PC-3 (cell line): ENCODE measurements at regions not wholly inside any gene's neighbourhood (a gene's known extent, or its start where the extent isn't known, plus 50 kb on each side); places are given as distances from the start of the nearest gene placed in this dataset.

Experiments
- ATAC-seq: fragments of 200-7000 bp; cut with Tn5 transposase; 2 replicates; pipeline ENCODE4 v1.9.1; 2020; ENCODE audit warnings: mild to moderate bottlenecking, moderate library complexity
- BruUV-seq: library from RNA; stranded (reverse); fragments of 400-500 nt; replicated peaks from 2 replicates; lab custom pipeline; 2021; lab: Mats Ljungman, UMichigan
- CTCF ChIA-PET: fragments of 300-600 bp; sonication (Branson Sonifier 250); formaldehyde crosslinking; loops from one replicate; lab custom pipeline; 2022; ENCODE audit warnings: antibody characterized with exemption; lab: Charles Lee
- POLR2A ChIA-PET: fragments of 300-600 bp; sonication (Branson Sonifier 250); formaldehyde crosslinking; loops from one replicate; lab custom pipeline; 2022; ENCODE audit warnings: antibody characterized with exemption; ENCODE audit not compliant: unreplicated experiment; lab: Charles Lee
- DNase-seq: peaks from one replicate; pipeline ENCODE4 v3.0.0-alpha.2; 2015
- H2AFZ ChIP-seq: fragments of 300-600 bp; sonication (generic); 2 replicates; pipeline ENCODE4 v1.6.0; 2016; ENCODE audit warnings: antibody characterized with exemption, low read length
- H3F3A ChIP-seq: fragments of 300-600 bp; sonication (generic); one replicate; pipeline ENCODE4 v1.6.0; 2017; ENCODE audit warnings: antibody characterized with exemption, low read length, control low read depth, mild to moderate bottlenecking; ENCODE audit not compliant: unreplicated experiment
- H3K27ac ChIP-seq: fragments of 300-600 bp; sonication (generic); 2 replicates; pipeline ENCODE4 v1.5.1; 2016; ENCODE audit warnings: mild to moderate bottlenecking, low read length
- H3K27me3 ChIP-seq: fragments of 300-600 bp; sonication (generic); 2 replicates; pipeline ENCODE4 v1.6.1; 2016; ENCODE audit warnings: low read length, mixed read lengths
- H3K36me3 ChIP-seq: fragments of 300-600 bp; sonication (generic); 2 replicates; pipeline ENCODE4 v1.6.1; 2016; ENCODE audit warnings: low read depth, mixed run types, low read length, mixed read lengths
- H3K4me1 ChIP-seq: fragments of 300-600 bp; sonication (generic); 2 replicates; pipeline ENCODE4 v1.5.1; 2016; ENCODE audit warnings: low read length; ENCODE audit not compliant: insufficient read depth
- H3K4me2 ChIP-seq: fragments of 300-600 bp; sonication (generic); 2 replicates; pipeline ENCODE4 v1.6.0; 2016; ENCODE audit warnings: low read length
- H3K4me3 ChIP-seq: fragments of 300-600 bp; sonication (generic); 2 replicates; pipeline ENCODE4 v1.5.1; 2016; ENCODE audit warnings: mild to moderate bottlenecking, low read length, mixed read lengths
- H3K79me2 ChIP-seq: fragments of 300-600 bp; sonication (generic); 2 replicates; pipeline ENCODE4 v1.6.1; 2017; ENCODE audit warnings: low read length, mixed read lengths
- H3K9ac ChIP-seq: fragments of 300-600 bp; sonication (generic); 2 replicates; pipeline ENCODE4 v1.6.0; 2016; ENCODE audit warnings: mild to moderate bottlenecking, low read length
- H3K9me2 ChIP-seq: fragments of 300-600 bp; sonication (generic); replicated peaks from 2 replicates; pipeline ENCODE4 v1.6.1; 2016; ENCODE audit warnings: mixed run types, low read length, mixed read lengths
- H3K9me3 ChIP-seq: fragments of 300-600 bp; sonication (generic); 2 replicates; pipeline ENCODE4 v1.6.1; 2016; ENCODE audit warnings: low read length, mixed read lengths
- H4K20me1 ChIP-seq: fragments of 300-600 bp; sonication (generic); 2 replicates; pipeline ENCODE4 v1.6.1; 2016; ENCODE audit warnings: low read length, mixed read lengths
- EZH2 ChIP-seq: fragments of 300-600 bp; sonication (generic); IDR thresholded peaks from one replicate; pipeline ENCODE4 v1.6.1; 2017; ENCODE audit warnings: antibody characterized with exemption, mild to moderate bottlenecking, low read length; ENCODE audit not compliant: unreplicated experiment
- EZH2phosphoT487 ChIP-seq: fragments of 300-600 bp; sonication (generic); IDR thresholded peaks from 2 replicates; pipeline ENCODE4 v1.6.1; 2018; ENCODE audit warnings: mild to moderate bottlenecking, antibody characterized with exemption, low read length, borderline replicate concordance
- intact Hi-C: fragments of 100-400 bp; cut with micrococcal nuclease; formaldehyde crosslinking; loops from 2 replicates; pipeline ENCODE4 v1.9.0; 2023
- TF ChIP-seq, protein P1 (sequence below): fragments of 300-600 bp; sonication (generic); conservative IDR thresholded peaks from 2 replicates; pipeline ENCODE4 v1.5.1; 2017; ENCODE audit warnings: antibody characterized with exemption, low read depth, mild to moderate bottlenecking, low read length

DNA sequence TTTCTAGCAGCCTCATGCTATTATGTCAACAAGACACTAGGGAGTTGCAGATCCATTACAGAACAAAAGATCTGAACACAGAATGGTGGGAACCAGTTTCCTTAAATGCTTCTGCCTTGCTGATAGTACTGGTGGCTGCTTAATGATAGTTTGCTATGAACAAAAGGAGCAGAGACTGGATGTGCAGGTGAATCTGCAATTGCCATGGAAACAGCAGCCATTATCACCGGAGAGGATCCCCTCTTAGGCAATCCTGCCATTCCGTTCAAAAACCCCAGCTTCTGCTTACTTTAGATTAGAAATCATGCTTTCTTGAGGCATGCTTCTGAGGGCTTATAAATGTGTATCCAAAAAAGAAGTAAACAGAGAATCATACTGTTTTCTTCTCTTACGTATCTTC, 80.0 kb upstream of the PRKAR2B start:
- no peaks in the 10 kb centered on the region for H3K36me3 ChIP-seq
- no peaks in the 10 kb centered on the region for H3K79me2 ChIP-seq
- ChIA-PET POLR2A (no interaction called here), CTCF (interaction anchor here (0.6 kb wide), 1 partner anchor 182 kb away, joined by 3 read pairs; no protein-coding TSS in a partner anchor)
- no peak overlapping the region for H3K4me2 ChIP-seq
- ATAC-seq (no peak), DNase-seq (no peak)
- intact Hi-C loops = no loop called here
- H3K9ac ChIP-seq = no peak overlapping the region
- no peaks in the 10 kb centered on the region for H3K9me3 ChIP-seq
- H3K4me1 ChIP-seq = no peaks in the 10 kb centered on the region
- peaks cover 61% of the 10 kb centered on the region for H3K27me3 ChIP-seq
- no peak overlapping the region for H2AFZ ChIP-seq
- H4K20me1 ChIP-seq = no peaks in the 10 kb centered on the region
- BruUV-seq = no TSS peak
- H3K4me3 ChIP-seq = no peak overlapping the region
- H3K9me2 ChIP-seq = no peaks in the 10 kb centered on the region
- no peaks in the 10 kb centered on the region for H3F3A ChIP-seq
- no peak overlapping the region for H3K27ac ChIP-seq
- TF ChIP-seq, protein P1, sequence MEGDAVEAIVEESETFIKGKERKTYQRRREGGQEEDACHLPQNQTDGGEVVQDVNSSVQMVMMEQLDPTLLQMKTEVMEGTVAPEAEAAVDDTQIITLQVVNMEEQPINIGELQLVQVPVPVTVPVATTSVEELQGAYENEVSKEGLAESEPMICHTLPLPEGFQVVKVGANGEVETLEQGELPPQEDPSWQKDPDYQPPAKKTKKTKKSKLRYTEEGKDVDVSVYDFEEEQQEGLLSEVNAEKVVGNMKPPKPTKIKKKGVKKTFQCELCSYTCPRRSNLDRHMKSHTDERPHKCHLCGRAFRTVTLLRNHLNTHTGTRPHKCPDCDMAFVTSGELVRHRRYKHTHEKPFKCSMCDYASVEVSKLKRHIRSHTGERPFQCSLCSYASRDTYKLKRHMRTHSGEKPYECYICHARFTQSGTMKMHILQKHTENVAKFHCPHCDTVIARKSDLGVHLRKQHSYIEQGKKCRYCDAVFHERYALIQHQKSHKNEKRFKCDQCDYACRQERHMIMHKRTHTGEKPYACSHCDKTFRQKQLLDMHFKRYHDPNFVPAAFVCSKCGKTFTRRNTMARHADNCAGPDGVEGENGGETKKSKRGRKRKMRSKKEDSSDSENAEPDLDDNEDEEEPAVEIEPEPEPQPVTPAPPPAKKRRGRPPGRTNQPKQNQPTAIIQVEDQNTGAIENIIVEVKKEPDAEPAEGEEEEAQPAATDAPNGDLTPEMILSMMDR = no peak
- TF ChIP-seq EZH2phosphoT487 (no peak), EZH2 (no peak)

DNA sequence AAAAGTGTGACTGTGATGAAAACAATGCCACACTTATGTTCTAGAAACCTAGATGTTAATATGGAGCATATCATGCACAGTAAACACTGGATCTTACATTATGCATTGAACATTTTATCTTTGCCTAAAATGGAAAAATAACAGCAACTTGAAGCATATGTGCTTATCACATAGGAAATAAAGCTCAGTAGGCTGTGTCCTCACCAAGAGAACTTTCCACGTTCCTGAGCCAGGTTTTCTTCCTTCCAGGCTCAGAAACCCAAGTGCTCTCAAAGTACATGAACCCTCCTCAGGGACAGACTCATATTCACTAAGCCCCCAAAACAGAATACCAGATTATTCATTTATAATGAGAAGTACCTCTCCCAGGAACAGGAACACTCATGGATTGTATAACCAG, 79.4 kb upstream of the PRKAR2B start:
- Histone ChIP-seq H3K9me3 (no peaks in the 10 kb centered on the region), H3K4me1 (no peaks in the 10 kb centered on the region), H3K27me3 (peaks cover 61% of the 10 kb centered on the region), H3K79me2 (no peaks in the 10 kb centered on the region), H3K27ac (no peak overlapping the region), H3K9me2 (no peaks in the 10 kb centered on the region), H2AFZ (no peak overlapping the region), H3K9ac (no peak overlapping the region), H3F3A (no peaks in the 10 kb centered on the region), H3K4me3 (no peak overlapping the region), H3K4me2 (no peak overlapping the region), H3K36me3 (no peaks in the 10 kb centered on the region), H4K20me1 (no peaks in the 10 kb centered on the region)
- DNase-seq (no peak), ATAC-seq (no peak)
- ChIA-PET POLR2A (no interaction called here), CTCF (no interaction called here)
- intact Hi-C loops = no loop called here
- no TSS peak for BruUV-seq
- no peak for TF ChIP-seq EZH2phosphoT487
- TF ChIP-seq, protein P1 = no peak
- TF ChIP-seq EZH2 = no peak

DNA sequence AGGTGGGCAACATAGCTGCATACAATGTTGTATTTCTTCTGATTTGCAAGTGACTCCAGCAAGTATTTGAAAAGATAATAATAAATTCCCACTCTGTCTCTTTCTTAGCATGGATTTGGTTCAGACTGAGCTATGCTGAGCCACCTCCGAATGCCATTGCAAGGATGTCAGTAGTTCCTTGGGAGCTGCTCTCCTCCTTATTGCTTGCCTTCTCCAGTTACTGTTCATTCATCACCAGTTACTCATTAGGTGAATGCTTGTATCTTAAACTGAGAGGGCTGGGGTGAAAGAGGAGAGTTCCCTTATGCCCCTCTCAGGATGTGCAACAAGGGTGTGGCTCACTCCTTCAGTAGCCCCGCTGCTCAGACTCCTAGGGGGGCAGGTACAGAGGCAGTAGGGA, 78.4 kb upstream of the PRKAR2B start:
- Histone ChIP-seq H4K20me1 (no peaks in the 10 kb centered on the region), H3K27me3 (peaks cover 62% of the 10 kb centered on the region), H3K4me3 (no peak overlapping the region), H2AFZ (no peak overlapping the region), H3K9me3 (no peaks in the 10 kb centered on the region), H3K79me2 (no peaks in the 10 kb centered on the region), H3K4me2 (no peak overlapping the region), H3K36me3 (no peaks in the 10 kb centered on the region), H3K4me1 (no peaks in the 10 kb centered on the region), H3K9me2 (no peaks in the 10 kb centered on the region), H3K27ac (no peak overlapping the region), H3K9ac (no peak overlapping the region), H3F3A (no peaks in the 10 kb centered on the region)
- ChIA-PET CTCF (no interaction called here), POLR2A (no interaction called here)
- TF ChIP-seq EZH2 (no peak), EZH2phosphoT487 (no peak)
- TF ChIP-seq, protein P1 = no peak
- intact Hi-C loops = no loop called here
- DNase-seq (no peak), ATAC-seq (no peak)
- BruUV-seq = no TSS peak
